ENCODE measurements at regions not wholly inside any gene's neighbourhood (a gene's known extent, or its start where the extent isn't known, plus 50 kb on each side); places are given as distances from the start of the nearest gene placed in this dataset.
A peak's percentile ranks its signal among the peaks of the same experiment; 100 is the strongest.
"Not testable (repeated sequence)": the region's sequence is repeated elsewhere in the genome, so short reads cannot be mapped to it uniquely, and the experiment has no call there.

- POLR2A ChIA-PET (ENCODE audit: low non-redundant PET) = no interaction called here
Observed at GRCh38 chr5:81829242-81829641, 78.3 kb upstream of the SSBP2 start.

GRCh38 chr5:81827500-81827899 lies 76.6 kb upstream of the SSBP2 start:
- POLR2A ChIA-PET (ENCODE audit: low non-redundant PET) = no interaction called here
- CTCF ChIA-PET = interaction anchor here (1.1 kb wide), 1 partner anchor 11 kb away, joined by 4 read pairs; no protein-coding TSS in a partner anchor

More at GRCh38 chr5:81829242-81829641, 78.3 kb upstream of the SSBP2 start:
- H3K27ac ChIP-seq = no peak overlapping the region
- TF ChIP-seq CTCF (conservative IDR thresholded peaks at IDR 0.05; ENCODE audit: low read depth) = no peak
- CTCF ChIA-PET = interaction anchor here (0.6 kb wide), 1 partner anchor 1159 kb away, joined by 3 read pairs; no protein-coding TSS in a partner anchor
- no peak for DNase-seq (ENCODE audit: low spot score)

GRCh38 chr5:81826128-81826527 lies 75.2 kb upstream of the SSBP2 start:
- CTCF ChIA-PET = interaction anchor here (0.6 kb wide), 2 partner anchors 9 to 146 kb away, joined by 3 to 4 read pairs; no protein-coding TSS in a partner anchor
- TF ChIP-seq CTCF (conservative IDR thresholded peaks at IDR 0.05; ENCODE audit: low read depth) = no peak
- H3K27ac ChIP-seq = no peak overlapping the region
- POLR2A ChIA-PET (ENCODE audit: low non-redundant PET) = no interaction called here
- DNase-seq (ENCODE audit: low spot score) = no peak

More at GRCh38 chr5:81827500-81827899, 76.6 kb upstream of the SSBP2 start:
- no peak for DNase-seq (ENCODE audit: low spot score)
- H3K27ac ChIP-seq = no peak overlapping the region
- no peak for TF ChIP-seq CTCF (conservative IDR thresholded peaks at IDR 0.05; ENCODE audit: low read depth)

- CTCF ChIA-PET = interaction anchor here (0.6 kb wide), 1 partner anchor 10 kb away, joined by 4 read pairs; no protein-coding TSS in a partner anchor
Observed at GRCh38 chr5:81825237-81825636, 74.3 kb upstream of the SSBP2 start.

GRCh38 chr5:81823736-81824135 lies 72.8 kb upstream of the SSBP2 start:
- DNase-seq (ENCODE audit: low spot score); H3K27ac ChIP-seq; POLR2A ChIA-PET (ENCODE audit: low non-redundant PET): not testable (repeated sequence)
- CTCF ChIA-PET = interaction anchor here (0.6 kb wide), 1 partner anchor 188 kb away, joined by 3 read pairs; no protein-coding TSS in a partner anchor

More at GRCh38 chr5:81825237-81825636, 74.3 kb upstream of the SSBP2 start:
- H3K27ac ChIP-seq = peak overlapping the region; percentile 46
- POLR2A ChIA-PET (ENCODE audit: low non-redundant PET) = interaction anchor here (0.6 kb wide), 1 partner anchor 27 kb away, joined by 5 read pairs; no protein-coding TSS in a partner anchor
- TF ChIP-seq CTCF (conservative IDR thresholded peaks at IDR 0.05; ENCODE audit: low read depth) = no peak
- DNase-seq (ENCODE audit: low spot score) = peak; percentile 74

- DNase-seq (ENCODE audit: low spot score) = no peak
- ChIA-PET POLR2A (ENCODE audit: low non-redundant PET) (no interaction called here), CTCF (interaction anchor here (0.5 kb wide), 1 partner anchor 1707 kb away, joined by 3 read pairs; no protein-coding TSS in a partner anchor)
- TF ChIP-seq CTCF (conservative IDR thresholded peaks at IDR 0.05; ENCODE audit: low read depth) = no peak
- peak overlapping the region; percentile 55 for H3K27ac ChIP-seq
Observed at GRCh38 chr5:81820863-81821262, 70.0 kb upstream of the SSBP2 start.

- CTCF ChIA-PET = no interaction called here
- POLR2A ChIA-PET (ENCODE audit: low non-redundant PET) = no interaction called here
Observed at GRCh38 chr5:81820318-81820636, 69.4 kb upstream of the SSBP2 start.

More at GRCh38 chr5:81820318-81820636, 69.4 kb upstream of the SSBP2 start:
- no peak for TF ChIP-seq CTCF (conservative IDR thresholded peaks at IDR 0.05; ENCODE audit: low read depth)
- peak overlapping the region; percentile 55 for H3K27ac ChIP-seq
- DNase-seq (ENCODE audit: low spot score) = no peak
